Limb (tissue), 2 donors: ENCODE measurements at regions not wholly inside any gene's neighbourhood (a gene's known extent, or its start where the extent isn't known, plus 50 kb on each side); places are given as distances from the start of the nearest gene placed in this dataset.

Experiments used
- DNase-seq, 2 donors: peaks; one replicate each; pipeline ENCODE4 v3.0.0-alpha.2; 2016; ENCODE audit errors: extremely low spot score in 2 of 2

DNA sequence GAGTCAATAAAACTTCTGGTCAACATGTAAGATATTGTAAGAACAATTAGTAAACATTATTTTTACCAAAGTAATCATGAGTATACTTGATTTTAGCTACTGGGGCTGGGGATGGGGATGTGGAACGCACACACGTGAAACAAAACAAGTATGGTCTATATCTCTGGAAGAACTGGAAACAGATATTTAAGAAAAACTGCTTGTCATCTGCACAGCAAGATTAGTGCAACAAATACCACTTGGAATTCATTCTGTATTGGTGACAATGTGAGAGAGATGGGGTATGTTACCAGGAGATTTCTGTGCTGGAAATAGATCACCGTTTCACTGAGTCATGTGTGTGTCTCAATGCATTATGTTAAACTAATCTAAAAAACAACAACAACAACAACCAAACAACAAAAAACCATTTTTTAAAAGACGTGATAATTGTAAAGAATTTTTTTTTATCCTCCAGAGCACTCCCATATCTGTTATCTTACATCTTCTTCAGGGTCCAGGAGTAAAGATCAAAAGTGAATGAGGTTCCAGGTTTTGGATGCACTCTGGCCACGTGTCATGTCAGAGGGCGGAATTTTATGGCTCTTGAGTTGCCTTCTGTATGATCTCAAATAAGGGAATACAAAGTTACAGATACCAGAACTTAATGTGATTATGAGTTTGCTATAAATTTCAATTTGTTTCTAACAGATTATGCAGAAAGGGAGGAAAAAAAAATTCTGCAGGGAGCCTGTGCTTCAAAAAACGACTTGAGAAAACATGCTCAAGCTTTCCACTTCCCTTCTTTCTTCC, 153.0 kb downstream of the BBOX1 start:
- DNase-seq, result no peak

DNA sequence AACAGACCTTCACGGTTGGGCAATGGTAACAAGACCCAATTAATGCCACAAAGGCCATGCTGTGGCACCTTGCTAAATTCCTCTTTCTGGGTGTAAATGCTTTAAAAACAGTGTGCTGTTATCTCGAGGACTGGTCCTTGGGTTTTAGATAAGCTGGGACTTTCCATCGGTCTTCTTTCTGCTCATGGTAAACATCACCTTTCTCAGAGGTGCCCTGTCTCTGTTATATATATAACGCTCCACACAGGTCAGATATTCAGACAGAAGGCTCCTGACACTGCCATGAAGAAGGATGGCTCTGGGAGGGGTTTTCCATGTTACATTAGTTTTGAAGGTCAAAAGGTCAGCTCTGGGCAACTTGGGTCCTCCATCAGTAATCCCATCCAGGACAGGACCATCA, 151.6 kb downstream of the BBOX1 start:
- no peak for DNase-seq

DNA sequence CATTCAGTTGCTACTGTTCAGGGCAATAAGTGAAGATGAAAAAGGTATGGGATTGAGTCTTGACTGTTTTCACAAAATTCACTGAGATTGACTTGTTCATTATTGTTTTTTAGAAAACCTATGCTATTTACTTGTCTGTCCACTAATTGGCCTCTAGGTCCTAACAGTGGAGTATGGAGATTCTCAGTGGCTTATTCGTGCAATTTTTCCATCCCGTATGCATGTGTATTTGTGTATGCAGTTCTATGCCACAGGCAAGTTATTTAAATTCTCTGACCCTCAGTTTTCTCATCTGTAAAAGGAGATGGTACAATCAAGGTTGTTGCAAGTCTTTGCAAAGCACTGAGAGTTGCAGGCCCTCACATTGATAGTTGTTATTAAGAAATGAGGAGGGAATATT, 151.0 kb downstream of the BBOX1 start:
- no peak for DNase-seq

DNA sequence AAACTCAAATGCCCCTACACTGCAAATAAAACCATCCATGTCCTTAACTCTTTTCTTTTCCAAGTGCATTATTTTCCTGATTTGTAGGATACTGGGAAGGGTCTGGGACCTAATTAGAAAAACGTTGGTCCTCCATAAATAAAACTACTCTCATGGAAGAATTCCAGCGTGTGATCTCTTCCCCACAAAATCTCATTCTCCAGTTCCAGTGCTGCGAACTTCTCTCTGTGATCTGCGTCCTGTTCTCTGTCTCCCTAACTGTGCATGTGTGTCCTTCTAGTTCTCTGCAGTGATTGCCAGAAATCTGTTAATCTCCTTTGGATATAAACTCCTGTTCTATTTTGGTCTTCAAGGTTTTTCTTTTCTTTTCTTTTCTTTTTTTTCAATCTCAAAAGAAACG, 148.1 kb downstream of the BBOX1 start:
- no peak for DNase-seq

DNA sequence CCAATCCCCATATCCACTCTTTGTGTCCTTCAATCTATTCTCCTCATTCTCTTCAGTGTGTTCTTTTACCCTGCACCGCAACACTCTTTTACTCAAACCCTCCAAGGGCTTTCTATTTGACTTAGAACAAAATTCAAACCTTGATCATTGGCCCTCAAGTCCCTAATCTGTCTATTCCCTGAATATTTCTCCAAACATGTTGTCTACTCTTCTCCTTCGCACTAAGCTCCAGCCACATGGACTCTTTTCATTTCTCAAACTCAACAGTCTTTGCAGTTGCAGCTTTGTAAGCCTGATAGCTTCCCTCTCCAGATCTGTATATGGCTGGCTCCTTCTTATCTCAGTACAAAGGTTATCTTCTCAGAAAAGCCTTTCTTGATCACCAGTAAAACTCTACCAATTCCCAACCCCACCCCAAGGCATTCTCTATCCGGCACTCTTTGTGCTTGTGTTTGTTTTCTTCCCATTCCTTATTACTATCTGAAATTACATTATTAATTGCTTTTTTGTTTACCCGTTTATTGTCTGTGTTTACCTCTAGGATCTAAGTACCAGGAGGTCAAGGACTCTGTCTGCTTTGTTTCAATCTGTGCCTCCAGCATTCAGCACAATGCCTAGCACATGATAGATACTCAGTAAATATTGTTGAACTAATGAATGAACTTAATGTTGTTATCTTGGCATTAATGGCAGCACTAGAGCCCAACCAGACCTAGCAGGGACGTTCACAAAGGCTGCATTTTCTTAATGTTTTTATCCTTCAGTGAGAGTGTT, 147.4 kb downstream of the BBOX1 start:
- no peak for DNase-seq

DNA sequence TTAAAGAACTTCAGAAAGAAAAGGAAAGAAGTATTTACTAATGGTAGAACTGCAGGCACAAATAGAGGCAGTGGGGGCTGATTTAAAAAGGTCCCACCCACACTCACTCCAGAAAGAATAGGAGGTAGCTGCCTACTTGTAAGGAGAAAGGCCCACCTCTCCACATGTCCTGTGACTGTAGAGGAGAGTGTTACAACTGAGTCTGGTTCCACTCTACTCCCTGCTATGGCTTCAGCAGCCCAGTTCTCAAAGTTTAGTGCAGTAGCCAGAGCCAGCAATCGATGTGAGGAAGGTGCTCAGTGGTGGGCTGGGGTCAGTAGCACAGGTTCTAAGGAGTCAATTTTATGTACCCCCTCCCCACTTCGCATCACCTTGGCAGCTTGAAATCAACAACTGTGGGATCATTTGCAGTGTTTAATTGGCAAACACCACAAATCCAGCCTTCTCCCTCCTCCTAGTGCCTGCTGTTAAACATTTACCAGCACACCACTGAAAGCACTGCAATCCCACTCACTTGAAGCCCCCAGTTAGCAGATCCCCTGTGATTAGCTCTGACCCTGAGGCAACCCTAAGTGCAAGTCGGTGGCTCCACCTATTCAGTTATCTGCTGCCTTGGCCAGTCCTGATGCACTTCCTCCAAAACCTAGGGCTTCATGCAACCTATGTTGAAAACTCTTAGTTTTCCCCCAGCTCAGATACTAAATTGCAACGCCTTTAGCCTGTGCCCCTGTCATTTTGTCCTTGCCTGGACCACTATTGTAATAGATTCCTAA, 146.6 kb downstream of the BBOX1 start:
- no peak for DNase-seq

DNA sequence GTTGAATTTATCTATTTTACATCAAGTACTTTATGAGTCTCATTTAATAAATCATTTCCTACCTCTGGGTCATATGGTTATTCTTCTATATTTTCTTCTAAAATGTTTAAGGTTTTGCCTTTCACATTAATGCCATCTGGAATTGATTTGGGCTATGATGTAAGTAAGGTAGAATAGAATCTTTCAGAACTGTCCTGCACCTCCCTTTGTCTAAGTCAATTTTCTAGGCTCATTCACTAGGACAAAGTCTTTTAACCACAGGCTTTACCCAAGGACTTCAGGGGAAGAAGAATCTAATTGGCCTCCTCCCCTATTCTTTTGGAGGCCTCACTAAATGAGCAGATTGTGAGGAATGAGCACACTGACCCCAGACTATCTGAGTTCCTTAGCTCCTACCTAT, 146.0 kb downstream of the BBOX1 start:
- DNase-seq, result no peak

DNA sequence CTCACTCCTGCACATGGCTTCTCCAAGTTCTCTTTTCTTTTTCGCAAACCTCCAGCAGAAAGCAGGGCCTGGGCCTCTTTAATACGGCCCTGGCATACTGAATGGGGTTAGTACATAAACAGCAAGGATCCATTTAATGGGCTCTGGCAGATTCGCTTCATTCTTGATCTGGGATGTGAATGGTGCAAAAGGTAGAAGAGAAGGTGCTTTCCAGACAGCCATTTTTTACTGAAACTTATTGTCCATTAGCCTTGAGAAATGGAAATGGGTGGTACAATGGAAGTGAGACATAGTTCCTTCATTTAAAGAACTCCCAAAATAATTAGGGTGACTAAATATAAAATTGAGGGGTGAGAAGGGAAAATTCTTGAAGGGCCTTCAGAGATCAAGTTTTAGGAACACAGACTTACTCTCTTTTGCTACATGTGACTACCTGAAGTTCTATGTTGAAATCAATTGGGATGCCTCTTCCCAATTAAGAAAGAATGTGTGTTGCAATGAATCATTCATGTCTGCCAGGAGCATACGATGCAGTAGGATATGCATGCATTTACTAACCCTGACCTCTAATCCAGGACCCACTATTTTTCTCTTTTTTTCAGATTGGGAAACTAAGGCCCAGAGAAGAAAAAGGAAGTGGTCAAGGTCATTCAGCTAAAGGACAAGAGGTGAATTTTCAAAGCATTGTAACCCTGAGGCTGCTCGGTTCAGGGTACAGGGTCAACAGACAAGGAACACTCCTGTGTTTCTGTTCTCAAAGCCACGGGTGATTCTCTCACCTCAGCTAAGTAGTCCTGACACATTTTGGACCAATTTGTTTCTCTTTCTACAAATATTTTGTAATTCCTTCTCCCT, 144.1 kb downstream of the BBOX1 start:
- no peak for DNase-seq

DNA sequence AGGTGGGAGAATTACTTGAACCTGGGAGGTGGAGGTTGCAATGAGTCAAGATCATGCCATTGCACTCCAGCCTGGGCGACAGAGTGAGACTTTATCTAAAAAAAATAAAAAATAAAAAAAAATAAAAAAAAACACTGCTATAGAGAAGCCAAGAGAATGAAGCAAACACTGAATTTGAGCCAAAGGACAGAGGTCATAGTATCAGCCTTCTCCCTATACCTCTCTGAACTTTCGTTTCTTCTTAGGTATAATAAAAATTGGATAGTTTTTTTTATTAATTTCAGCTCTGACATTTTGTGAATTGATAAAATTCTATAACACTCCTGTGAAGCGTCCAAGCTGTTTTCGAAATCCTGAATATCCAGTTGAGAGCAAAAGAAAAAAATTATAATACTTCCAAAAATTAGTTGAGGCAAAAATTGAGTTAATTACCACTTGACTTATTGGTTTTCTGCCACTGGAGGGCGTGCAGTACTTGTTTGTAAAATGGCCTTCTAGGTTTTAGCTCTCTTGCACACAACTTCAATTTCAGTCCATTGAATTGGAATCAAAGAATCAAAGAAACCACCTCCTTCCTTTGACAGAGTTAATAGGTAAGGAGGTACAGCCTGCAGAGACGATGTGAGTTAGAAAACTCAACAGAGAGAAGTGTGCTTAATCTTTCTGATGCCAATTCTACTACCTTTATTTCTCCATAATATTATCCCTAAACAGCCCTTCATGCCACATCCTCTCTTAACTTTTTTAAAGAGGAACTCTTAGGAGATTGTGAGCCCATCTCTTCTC, 143.2 kb downstream of the BBOX1 start:
- DNase-seq, result peak; percentile 67 to 82

DNA sequence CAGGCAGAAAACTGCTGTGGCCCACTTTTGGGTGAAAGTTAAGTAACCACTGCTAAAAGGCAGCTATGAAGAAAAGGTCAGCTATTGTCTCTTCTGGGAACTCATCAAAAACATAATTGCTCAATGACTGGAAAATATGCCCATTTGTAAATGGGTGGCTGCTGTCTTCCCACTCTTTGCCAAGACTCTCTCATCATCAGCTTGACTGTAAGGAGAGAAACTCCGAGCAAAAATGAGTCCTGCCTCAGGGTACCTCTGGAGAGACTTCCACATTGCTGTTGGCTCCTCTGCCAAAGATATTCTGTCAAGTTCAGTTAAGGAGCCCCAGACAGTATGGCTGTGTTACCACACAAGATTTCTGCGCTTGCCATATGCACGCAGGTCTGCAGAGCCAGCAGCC, 138.7 kb downstream of the BBOX1 start:
- no peak for DNase-seq

DNA sequence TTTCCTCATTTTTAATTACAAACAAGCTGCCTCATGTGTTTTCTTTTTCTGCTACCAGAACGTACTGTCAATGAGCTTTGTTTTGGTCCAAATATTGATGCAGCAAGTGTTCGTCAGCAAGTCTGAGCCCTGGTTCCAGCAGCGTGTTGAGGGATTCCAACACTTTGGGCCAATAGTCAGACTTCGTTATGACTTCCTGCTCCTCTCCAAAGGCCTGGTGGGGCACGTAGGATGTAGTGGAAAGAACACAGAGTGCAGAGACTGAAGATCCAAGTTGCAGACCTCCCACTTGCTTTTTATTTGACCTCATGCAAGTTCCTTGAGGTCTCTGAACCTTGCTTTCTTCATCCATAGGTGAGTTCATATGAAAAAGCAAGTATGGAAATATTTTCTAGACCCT, 138.2 kb downstream of the BBOX1 start:
- no peak for DNase-seq
